HS-5 (cell line): ENCODE measurements at regions not wholly inside any gene's neighbourhood (a gene's known extent, or its start where the extent isn't known, plus 50 kb on each side); places are given as distances from the start of the nearest gene placed in this dataset.
A peak's percentile ranks its signal among the peaks of the same experiment; 100 is the strongest.
"Not testable (repeated sequence)": the region's sequence is repeated elsewhere in the genome, so short reads cannot be mapped to it uniquely, and the experiment has no call there.

Experiments
- DNase-seq: peaks from one replicate; pipeline ENCODE4 v3.0.0-alpha.2; 2012; ENCODE audit warnings: low read depth

- no peak for DNase-seq
These were observed 143.9 kb upstream of the ZNF366 start for GRCh38 chr5:72651109-72651508.

- no peak for DNase-seq
These were observed 142.2 kb upstream of the ZNF366 start for GRCh38 chr5:72649449-72649848.

DNA sequence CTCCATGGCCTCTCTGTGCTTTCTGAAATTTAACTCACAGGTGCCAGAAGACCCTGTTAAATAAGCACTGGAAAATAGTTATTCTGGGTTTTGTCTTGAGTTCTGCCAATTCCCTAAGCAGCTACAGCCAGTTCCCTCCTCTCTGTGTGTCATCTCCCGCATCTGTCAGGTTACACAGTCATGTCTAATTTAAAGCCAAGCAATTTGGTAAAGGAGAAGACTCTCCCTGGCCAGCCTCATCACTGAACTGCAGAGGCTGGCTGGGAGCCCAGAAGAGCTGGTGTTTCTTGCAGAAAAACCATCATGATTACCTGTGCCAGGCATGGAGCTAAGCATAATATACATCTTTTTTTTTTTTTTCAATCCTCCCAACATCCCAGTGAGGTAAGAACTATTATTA is 141.3 kb upstream of the ZNF366 start:
- no peak for DNase-seq

DNA sequence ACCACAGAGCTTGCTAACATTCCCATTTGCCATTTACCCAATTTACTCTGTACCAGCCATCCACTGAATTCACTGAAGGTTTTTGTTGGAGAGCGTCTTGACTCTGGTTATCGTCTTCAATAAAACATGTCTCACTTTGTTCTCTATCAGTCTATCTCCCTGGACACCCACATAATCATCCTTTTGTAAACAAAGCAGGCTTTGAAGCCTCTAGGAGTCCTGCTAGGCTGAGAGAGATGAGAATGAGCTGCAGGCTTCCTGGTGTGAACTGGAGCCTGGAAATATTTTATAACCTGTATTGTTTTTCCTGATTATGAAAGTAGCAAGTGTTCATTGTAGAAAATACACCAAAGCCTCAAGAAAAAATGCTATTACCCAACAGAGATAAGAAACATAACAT is 140.6 kb upstream of the ZNF366 start:
- no peak for DNase-seq

DNA sequence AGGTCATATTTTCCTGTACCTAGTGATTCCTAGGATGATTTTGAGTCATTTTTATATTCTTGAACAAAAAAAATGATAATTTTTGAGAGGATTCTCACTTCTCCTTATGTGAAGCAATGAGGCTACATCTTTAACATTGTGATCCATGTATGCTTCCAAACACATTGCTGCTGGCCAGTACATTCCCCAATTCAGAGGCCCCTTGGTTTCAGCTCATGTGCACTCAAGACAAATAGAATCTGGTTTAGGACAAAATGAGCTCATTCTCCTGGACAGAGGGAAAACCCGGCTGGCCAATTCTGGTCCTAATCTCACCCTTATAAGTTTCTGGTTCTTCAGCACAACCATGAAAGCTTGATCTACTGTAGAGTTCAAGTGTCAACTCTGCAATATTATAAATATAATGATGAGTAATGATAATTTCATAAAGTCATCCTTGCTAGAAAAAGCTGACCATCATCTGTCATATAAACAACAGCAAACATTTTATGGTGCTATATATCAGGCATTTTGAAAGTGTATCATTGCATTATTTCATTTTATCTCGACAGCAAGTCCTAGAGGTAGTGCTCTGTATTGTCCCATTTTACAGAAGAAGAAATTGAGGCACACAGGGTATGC is 139.1 kb upstream of the ZNF366 start:
- DNase-seq: no peak

DNA sequence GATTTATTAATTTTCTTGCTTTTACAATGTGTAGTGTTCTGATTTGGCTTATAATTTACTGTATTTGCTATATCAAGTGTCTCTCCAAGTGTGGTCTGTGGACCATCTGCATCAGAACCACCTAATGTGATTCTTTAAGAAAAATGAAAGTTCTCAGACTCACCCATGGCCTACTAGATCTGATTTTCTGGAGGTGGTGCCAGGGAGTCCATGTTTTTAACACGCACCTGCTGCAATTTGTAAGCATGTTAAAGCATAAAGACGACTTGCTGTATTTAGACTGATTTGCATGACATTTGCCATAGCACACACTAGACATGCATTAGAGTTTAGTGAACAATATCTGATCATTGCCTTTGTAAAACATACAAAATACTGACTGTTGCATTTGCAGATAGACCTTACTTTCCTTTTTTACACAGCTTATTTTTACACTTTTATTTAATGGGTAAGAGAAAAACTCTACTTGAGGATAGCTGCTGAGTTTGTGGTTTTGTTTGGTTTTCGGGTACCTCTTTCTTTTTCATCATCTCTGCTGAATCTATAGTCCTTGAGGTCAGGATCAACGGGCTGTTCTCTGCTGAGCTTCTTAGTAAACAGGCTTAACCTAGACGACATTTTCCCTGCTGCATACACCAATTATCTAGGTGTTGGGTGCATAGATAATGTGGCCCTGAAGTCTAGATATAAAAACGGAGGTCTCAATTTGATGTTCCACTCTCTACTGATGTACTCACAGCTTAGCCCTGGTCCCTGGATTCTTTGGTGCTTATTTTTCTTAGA is 138.0 kb upstream of the ZNF366 start:
- no peak for DNase-seq

- DNase-seq: no peak
These were observed 137.1 kb upstream of the ZNF366 start for GRCh38 chr5:72644296-72644695.

DNA sequence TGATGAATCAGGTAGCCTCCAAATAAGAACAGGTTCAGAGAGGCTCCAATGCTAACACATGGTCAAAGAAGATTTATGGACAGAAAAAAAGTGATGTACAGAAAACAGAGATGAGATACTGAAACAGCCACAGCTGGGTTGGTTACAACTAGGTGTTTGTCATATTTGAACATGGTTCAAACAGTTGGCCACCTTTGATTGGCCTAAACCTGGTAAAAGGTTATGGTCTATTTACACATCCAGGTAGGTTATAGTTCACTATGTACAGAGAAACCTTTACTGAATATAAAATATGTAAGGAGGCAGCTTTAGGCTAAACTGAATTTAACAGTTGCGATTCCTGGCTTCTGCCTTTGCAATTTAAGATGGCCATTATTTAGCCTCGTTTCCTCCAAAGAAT is 134.0 kb upstream of the ZNF366 start:
- DNase-seq: no peak

GRCh38 chr5:72637058-72637457 is 129.8 kb upstream of the ZNF366 start:
- no peak for DNase-seq

GRCh38 chr5:72636565-72636964 is 129.4 kb upstream of the ZNF366 start:
- not testable (repeated sequence) for DNase-seq

GRCh38 chr5:72634444-72634843 is 127.2 kb upstream of the ZNF366 start:
- DNase-seq: no peak

- DNase-seq: peak; percentile 28
These were observed 126.4 kb upstream of the ZNF366 start for GRCh38 chr5:72633649-72634048.

- DNase-seq: no peak
These were observed 125.8 kb upstream of the ZNF366 start for GRCh38 chr5:72633041-72633445.

- no peak for DNase-seq
These were observed 123.5 kb upstream of the ZNF366 start for GRCh38 chr5:72630721-72631120.

DNA sequence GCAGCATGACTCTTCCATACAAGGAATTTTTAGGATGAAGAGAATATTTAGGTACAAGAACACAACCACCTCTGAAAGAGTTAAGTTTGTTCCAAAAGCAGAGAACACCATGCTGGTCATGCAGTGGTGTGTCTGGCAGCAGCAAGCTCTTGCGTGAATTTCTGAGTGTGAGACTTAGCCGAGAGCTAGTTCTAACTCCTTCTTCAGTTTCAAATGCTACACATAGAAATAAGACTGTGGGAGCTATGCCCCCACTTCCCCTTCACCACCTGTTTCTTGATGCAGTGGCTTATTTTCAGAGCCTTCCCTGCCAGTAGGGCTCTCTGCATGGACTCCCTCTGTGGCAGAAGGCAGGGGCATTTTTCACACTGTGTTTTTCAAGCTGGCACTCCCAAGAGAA is 122.9 kb upstream of the ZNF366 start:
- no peak for DNase-seq

GRCh38 chr5:72628771-72629371 is 121.7 kb upstream of the ZNF366 start:
- DNase-seq: no peak

DNA sequence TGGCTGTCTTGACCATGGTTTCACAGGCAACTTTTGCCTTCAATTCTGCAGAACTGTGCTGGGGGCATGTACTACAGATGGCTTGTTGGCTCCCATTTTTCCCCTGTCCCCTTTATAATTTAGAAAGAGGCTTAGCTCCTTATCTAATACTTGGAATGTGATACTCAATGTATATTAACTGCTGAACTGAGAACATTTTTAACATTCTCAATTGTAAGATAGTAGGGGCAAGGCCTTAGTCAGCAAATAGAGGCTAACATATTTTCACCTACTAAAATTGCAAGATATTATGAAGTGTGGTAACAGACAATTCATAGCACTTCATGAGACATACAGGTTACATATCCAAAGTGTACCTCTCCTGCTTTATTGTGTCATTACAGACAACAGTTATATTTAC is 118.1 kb upstream of the ZNF366 start:
- no peak for DNase-seq

- DNase-seq: peak; percentile 70
These were observed 117.5 kb upstream of the ZNF366 start for GRCh38 chr5:72624641-72625236.

GRCh38 chr5:72623936-72624335 is 116.7 kb upstream of the ZNF366 start:
- no peak for DNase-seq

DNA sequence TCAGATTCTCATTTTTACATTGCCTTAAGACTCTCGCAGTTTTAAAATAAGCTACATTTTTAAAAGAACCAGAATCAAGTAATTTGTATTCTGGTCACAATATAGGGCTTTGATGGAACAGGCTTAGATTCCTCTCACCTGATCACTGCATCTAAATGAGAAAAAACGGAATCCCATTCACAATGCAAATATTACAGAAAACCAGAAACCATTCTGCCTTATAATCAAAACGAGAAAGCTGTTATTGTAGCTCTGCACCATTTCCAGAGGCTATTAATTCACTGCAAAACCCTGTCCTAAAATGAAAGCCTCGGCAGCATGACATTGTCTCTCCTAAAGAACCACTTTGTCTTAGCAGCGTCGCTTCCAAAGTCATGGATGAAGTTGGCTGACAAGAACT is 116.1 kb upstream of the ZNF366 start:
- no peak for DNase-seq

DNA sequence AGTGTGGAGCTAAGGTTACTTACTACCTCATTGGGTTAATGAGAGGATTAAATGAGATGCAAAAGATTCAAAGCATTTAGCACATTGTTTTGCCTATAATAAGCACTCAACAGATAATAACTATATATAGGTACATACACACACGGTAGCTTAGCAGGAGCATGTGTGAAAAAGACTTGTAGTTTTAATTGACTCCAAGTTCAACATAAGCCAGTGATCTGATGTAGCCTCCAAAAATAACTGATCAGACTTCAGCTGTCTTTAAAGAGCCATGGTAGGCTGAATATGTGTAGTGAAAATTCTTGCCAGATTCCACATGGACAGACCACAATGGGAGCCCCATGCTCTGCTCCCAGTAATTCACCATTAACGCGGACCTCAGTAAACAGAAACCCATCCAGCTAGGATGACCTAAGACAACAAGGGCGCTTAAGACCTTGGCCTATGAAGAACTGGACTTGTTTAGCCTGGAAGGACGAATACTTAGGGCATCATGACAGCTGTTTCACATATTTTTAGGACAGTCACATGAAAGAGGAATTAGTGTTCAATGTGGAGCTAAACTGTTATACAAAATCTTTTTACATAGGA is 115.1 kb upstream of the ZNF366 start:
- DNase-seq: no peak

- no peak for DNase-seq
These were observed 114.4 kb upstream of the ZNF366 start for GRCh38 chr5:72621576-72621975.

GRCh38 chr5:72619677-72620076 is 112.5 kb upstream of the ZNF366 start:
- DNase-seq: no peak
